ENCODE measurements at regions not wholly inside any gene's neighbourhood (a gene's known extent, or its start where the extent isn't known, plus 50 kb on each side); places are given as distances from the start of the nearest gene placed in this dataset.
"Not testable (repeated sequence)": the region's sequence is repeated elsewhere in the genome, so short reads cannot be mapped to it uniquely, and the experiment has no call there.

GRCh38 chr16:76123966-76124365 is 153.2 kb upstream of the CNTNAP4 start:
- Histone ChIP-seq H3K27ac (no peak overlapping the region), H3K9me3 (no peaks in the 10 kb centered on the region), H3K4me1 (no peaks in the 10 kb centered on the region), H3K27me3 (no peaks in the 10 kb centered on the region), H3K4me3 (no peak overlapping the region), H3K36me3 (no peaks in the 10 kb centered on the region)
- TF ChIP-seq CTCF (IDR thresholded peaks at IDR 0.05) = no peak
- no peak for TF ChIP-seq POLR2A (IDR thresholded peaks at IDR 0.05)
- no peak for ATAC-seq
- 56% methylated on average over 3 of the region's 3 CpGs for WGBS (ENCODE audit: insufficient coverage, low coverage, low lambda C conversion rate, missing lambda C conversion rate)
- intact Hi-C loops (cut with DNase I) = no loop called here
- no peak for DNase-seq

- no peak overlapping the region for H3K4me3 ChIP-seq
- H3K27me3 ChIP-seq = no peaks in the 10 kb centered on the region
- TF ChIP-seq CTCF (IDR thresholded peaks at IDR 0.05) (no peak), POLR2A (IDR thresholded peaks at IDR 0.05) (no peak)
- H3K36me3 ChIP-seq = no peaks in the 10 kb centered on the region
- ATAC-seq = no peak
- intact Hi-C loops (cut with DNase I) = no loop called here
- no peak overlapping the region for H3K27ac ChIP-seq
- DNase-seq = no peak
- H3K9me3 ChIP-seq = no peaks in the 10 kb centered on the region
- no peaks in the 10 kb centered on the region for H3K4me1 ChIP-seq
These were observed 151.3 kb upstream of the CNTNAP4 start for GRCh38 chr16:76125871-76126270.

GRCh38 chr16:76138056-76138455 is 139.1 kb upstream of the CNTNAP4 start:
- H3K36me3 ChIP-seq; ATAC-seq; H3K27ac ChIP-seq; H3K27me3 ChIP-seq; DNase-seq; intact Hi-C loops (cut with DNase I); H3K4me1 ChIP-seq; H3K4me3 ChIP-seq; H3K9me3 ChIP-seq: not testable (repeated sequence)
- WGBS (ENCODE audit: insufficient coverage, low coverage, low lambda C conversion rate, missing lambda C conversion rate) = 20% methylated on average over 6 of the region's 6 CpGs

GRCh38 chr16:76157629-76158028 is 119.6 kb upstream of the CNTNAP4 start:
- no peaks in the 10 kb centered on the region for H3K36me3 ChIP-seq
- WGBS (ENCODE audit: insufficient coverage, low coverage, low lambda C conversion rate, missing lambda C conversion rate) = 64% methylated on average over 5 of the region's 5 CpGs
- H3K27me3 ChIP-seq = no peaks in the 10 kb centered on the region
- DNase-seq = no peak
- H3K4me1 ChIP-seq = no peaks in the 10 kb centered on the region
- intact Hi-C loops (cut with DNase I) = no loop called here
- no peaks in the 10 kb centered on the region for H3K9me3 ChIP-seq
- ATAC-seq = peak in 1 of 4 donors; percentile 24
- H3K4me3 ChIP-seq = no peak overlapping the region
- TF ChIP-seq POLR2A (IDR thresholded peaks at IDR 0.05) (no peak), CTCF (IDR thresholded peaks at IDR 0.05) (peak in 1 of 4 donors; percentile 14)
- H3K27ac ChIP-seq = no peak overlapping the region

GRCh38 chr16:76162046-76162445 is 115.2 kb upstream of the CNTNAP4 start:
- Histone ChIP-seq H3K27ac (no peak overlapping the region), H3K9me3 (no peaks in the 10 kb centered on the region), H3K4me3 (no peak overlapping the region), H3K27me3 (no peaks in the 10 kb centered on the region), H3K4me1 (no peaks in the 10 kb centered on the region), H3K36me3 (no peaks in the 10 kb centered on the region)
- ATAC-seq = no peak
- intact Hi-C loops (cut with DNase I) = no loop called here
- WGBS (ENCODE audit: insufficient coverage, low coverage, low lambda C conversion rate, missing lambda C conversion rate) = 58% methylated on average over 3 of the region's 3 CpGs
- DNase-seq = no peak
- TF ChIP-seq CTCF (IDR thresholded peaks at IDR 0.05) (no peak), POLR2A (IDR thresholded peaks at IDR 0.05) (no peak)
